ENCODE measurements at regions not wholly inside any gene's neighbourhood (a gene's known extent, or its start where the extent isn't known, plus 50 kb on each side); places are given as distances from the start of the nearest gene placed in this dataset.

DNA sequence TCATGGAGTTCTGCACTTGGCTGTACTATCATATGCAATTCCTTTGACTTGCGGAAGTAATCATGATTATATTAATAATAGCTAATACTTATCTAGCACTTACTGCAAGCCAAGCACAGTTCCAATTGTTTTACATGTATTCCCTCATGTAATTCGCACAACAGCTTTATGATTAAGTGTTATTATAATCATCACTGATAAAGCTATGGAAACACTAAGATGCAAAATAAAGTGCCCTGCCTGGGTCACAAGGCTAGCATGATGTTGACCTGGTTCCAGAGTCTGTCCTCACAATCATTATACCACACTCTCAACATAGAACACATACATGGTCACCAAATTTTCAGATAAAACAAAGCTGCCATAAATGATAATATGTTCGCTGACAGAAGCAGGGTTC is 234.6 kb downstream of the FMR1NB start:
- no peak for ATAC-seq
- DNase-seq = no peak

GRCh38 chrX:148223361-148223760 is 242.2 kb downstream of the FMR1NB start:
- Histone ChIP-seq H3K27me3 (no peaks in the 10 kb centered on the region), H3K9me3 (no peaks in the 10 kb centered on the region), H3K36me3 (no peaks in the 10 kb centered on the region), H3K4me1 (no peaks in the 10 kb centered on the region), H3K27ac (no peak overlapping the region), H3K4me3 (no peak overlapping the region)
- TF ChIP-seq, protein P1, sequence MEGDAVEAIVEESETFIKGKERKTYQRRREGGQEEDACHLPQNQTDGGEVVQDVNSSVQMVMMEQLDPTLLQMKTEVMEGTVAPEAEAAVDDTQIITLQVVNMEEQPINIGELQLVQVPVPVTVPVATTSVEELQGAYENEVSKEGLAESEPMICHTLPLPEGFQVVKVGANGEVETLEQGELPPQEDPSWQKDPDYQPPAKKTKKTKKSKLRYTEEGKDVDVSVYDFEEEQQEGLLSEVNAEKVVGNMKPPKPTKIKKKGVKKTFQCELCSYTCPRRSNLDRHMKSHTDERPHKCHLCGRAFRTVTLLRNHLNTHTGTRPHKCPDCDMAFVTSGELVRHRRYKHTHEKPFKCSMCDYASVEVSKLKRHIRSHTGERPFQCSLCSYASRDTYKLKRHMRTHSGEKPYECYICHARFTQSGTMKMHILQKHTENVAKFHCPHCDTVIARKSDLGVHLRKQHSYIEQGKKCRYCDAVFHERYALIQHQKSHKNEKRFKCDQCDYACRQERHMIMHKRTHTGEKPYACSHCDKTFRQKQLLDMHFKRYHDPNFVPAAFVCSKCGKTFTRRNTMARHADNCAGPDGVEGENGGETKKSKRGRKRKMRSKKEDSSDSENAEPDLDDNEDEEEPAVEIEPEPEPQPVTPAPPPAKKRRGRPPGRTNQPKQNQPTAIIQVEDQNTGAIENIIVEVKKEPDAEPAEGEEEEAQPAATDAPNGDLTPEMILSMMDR (IDR thresholded peaks at IDR 0.05) = no peak
- no peak for ATAC-seq
- intact Hi-C loops (cut with DNase I) = no loop called here
- no peak for DNase-seq

More for the DNA sequence above, 234.6 kb downstream of the FMR1NB start:
- Histone ChIP-seq H3K9me3 (no peaks in the 10 kb centered on the region), H3K27me3 (no peaks in the 10 kb centered on the region), H3K4me3 (no peak overlapping the region), H3K36me3 (no peaks in the 10 kb centered on the region), H3K4me1 (no peaks in the 10 kb centered on the region), H3K27ac (no peak overlapping the region)
- intact Hi-C loops (cut with DNase I) = no loop called here
- TF ChIP-seq, protein P1 (IDR thresholded peaks at IDR 0.05) = no peak

- intact Hi-C loops (cut with DNase I) = no loop called here
- TF ChIP-seq, protein P1 (IDR thresholded peaks at IDR 0.05) = no peak
These were observed 247.4 kb downstream of the FMR1NB start for GRCh38 chrX:148228521-148228920.

DNA sequence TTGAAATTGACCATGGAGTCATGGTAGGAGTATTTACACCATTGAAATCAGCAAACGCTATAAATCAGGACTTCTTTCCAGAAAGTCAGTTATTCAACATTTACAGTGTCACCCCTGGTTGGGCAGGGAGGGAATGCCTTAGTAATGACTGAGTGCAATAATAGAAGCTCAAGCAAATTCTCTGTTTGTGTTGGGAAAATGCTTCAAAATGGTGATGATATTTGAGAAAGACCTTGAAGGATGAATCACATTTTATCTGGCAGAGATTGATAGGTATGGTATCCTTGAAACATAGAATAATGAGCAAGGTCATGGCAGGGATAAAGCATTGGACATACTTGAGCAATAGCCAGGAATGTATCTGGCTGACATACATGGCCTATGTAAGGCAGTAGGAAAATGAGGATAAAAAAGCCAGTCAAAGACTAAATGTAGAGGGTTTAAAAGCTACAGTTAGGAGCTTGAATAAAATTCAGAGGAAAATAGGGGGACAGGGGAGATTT is 248.7 kb downstream of the FMR1NB start:
- no peak overlapping the region for H3K4me3 ChIP-seq
- no peak overlapping the region for H3K27ac ChIP-seq
- no peaks in the 10 kb centered on the region for H3K27me3 ChIP-seq
- ATAC-seq = no peak
- no peaks in the 10 kb centered on the region for H3K9me3 ChIP-seq
- H3K4me1 ChIP-seq = no peaks in the 10 kb centered on the region
- TF ChIP-seq, protein P1 (IDR thresholded peaks at IDR 0.05) = no peak
- intact Hi-C loops (cut with DNase I) = no loop called here
- DNase-seq = no peak
- H3K36me3 ChIP-seq = no peaks in the 10 kb centered on the region

More at GRCh38 chrX:148228521-148228920, 247.4 kb downstream of the FMR1NB start:
- H3K27me3 ChIP-seq = no peaks in the 10 kb centered on the region
- no peak overlapping the region for H3K27ac ChIP-seq
- no peaks in the 10 kb centered on the region for H3K36me3 ChIP-seq
- ATAC-seq = no peak
- H3K4me3 ChIP-seq = no peak overlapping the region
- no peaks in the 10 kb centered on the region for H3K4me1 ChIP-seq
- no peaks in the 10 kb centered on the region for H3K9me3 ChIP-seq
- DNase-seq = no peak

DNA sequence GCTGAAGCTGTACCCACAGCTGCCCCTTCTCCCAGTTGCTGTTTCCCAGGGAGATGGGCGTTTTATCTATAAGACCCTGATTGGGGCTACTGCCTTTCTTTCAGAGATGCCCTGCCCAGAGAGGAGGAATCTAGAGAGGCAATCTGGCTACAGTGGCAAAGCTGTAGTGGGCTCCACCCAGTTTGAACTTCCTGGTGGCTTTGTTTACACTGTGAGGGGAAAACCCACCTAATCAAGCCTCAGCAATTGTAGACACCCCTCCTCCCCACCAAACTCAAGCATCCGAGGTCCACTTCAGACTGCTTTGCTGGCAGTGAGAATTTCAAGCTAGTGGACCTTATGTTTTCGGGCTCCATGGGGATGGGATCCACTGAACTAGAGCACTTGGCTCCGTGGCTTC is 240.4 kb upstream of the AFF2 start:
- Histone ChIP-seq H3K9me3 (no peaks in the 10 kb centered on the region), H3K27ac (no peak overlapping the region), H3K4me1 (no peaks in the 10 kb centered on the region), H3K4me3 (no peak overlapping the region), H3K27me3 (no peaks in the 10 kb centered on the region), H3K36me3 (no peaks in the 10 kb centered on the region)
- TF ChIP-seq, protein P1 (IDR thresholded peaks at IDR 0.05) = no peak
- intact Hi-C loops (cut with DNase I) = no loop called here
- ATAC-seq (no peak), DNase-seq (no peak)

DNA sequence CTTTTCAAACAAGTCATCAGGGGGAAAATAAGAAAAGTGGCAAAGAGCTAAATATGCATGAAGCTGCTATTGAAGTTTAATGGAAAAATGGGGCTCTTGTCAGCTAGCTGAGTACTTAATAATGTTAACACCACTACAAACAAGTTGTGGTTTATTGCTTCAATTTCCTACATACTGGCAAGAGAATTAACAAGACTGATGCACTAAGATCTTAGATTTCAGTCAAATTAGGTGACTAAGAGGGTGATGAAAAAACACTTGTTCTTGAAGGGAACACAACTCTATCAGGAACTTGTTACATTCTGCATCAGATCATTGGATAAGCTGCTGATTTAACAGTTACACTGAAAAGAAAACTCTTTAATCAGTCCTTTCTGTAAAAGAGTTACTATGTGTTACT is 234.6 kb upstream of the AFF2 start:
- H3K27ac ChIP-seq = no peak overlapping the region
- TF ChIP-seq, protein P1 (IDR thresholded peaks at IDR 0.05) = no peak
- H3K9me3 ChIP-seq = no peaks in the 10 kb centered on the region
- H3K27me3 ChIP-seq = no peaks in the 10 kb centered on the region
- no peaks in the 10 kb centered on the region for H3K36me3 ChIP-seq
- DNase-seq (no peak), ATAC-seq (no peak)
- intact Hi-C loops (cut with DNase I) = no loop called here
- H3K4me3 ChIP-seq = no peak overlapping the region
- H3K4me1 ChIP-seq = no peaks in the 10 kb centered on the region

Data from upper lobe of right lung (tissue), 1 donor.